CD4-positive, alpha-beta T cell treated with Interleukin-12 subunit alpha and Interleukin-12 subunit beta, for 1 hour (primary cell): ENCODE measurements at regions not wholly inside any gene's neighbourhood (a gene's known extent, or its start where the extent isn't known, plus 50 kb on each side); places are given as distances from the start of the nearest gene placed in this dataset.

Experiments
- DNase-seq: peaks from one replicate; pipeline ENCODE4 v3.0.0-alpha.2; 2020

DNA sequence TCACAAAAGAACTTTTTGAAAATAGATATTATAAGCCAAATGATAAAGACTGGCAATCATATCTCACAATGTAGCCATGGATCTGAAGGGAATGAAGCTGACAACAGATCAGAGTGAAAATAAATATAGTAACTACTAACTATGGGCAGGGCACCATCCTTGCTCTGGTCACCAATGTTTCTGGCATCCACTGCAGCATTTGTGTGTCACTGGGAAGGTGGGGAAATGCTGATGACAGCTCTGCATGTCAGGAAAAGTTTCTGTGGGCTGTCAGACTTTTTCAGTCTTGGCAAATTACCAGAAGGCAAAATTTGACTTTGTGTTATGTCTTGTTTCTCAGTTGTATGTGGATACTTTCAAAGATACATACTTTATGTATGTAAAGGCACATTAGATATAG lies 195.6 kb downstream of the ZNF326 start:
- DNase-seq = no peak

DNA sequence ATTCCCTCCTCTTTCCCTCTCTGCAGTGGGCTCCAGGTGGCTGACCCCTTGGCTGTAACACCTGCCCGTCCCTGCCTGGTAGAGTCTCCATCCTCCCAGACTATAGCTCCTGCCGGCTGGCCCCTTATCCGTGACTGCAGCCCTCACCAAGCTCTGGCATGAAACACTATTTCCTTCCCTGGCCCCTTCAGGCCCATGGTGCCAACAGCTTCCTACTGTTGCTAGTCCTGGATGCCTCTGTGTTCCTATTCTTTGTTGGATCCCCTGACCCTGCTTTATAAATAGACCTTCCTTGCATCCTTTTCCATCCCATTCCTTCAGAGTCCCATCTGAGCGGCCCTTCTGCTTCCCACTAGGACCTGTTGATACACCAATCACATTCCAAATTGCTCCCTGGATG lies 195.0 kb downstream of the ZNF326 start:
- DNase-seq = no peak

DNA sequence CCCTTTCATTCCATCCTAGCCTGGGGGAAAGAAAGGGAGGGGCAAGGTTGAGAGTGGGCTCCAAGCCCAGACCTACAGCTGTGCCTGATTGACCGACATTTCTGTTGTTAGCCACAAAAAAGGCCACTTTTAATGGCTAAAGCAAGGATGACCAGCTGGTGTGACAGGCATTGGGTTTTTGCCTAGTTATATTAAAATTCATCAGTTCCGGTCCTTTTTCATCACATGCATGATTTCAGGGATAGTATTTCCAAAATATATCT lies 192.3 kb downstream of the ZNF326 start:
- DNase-seq = no peak

DNA sequence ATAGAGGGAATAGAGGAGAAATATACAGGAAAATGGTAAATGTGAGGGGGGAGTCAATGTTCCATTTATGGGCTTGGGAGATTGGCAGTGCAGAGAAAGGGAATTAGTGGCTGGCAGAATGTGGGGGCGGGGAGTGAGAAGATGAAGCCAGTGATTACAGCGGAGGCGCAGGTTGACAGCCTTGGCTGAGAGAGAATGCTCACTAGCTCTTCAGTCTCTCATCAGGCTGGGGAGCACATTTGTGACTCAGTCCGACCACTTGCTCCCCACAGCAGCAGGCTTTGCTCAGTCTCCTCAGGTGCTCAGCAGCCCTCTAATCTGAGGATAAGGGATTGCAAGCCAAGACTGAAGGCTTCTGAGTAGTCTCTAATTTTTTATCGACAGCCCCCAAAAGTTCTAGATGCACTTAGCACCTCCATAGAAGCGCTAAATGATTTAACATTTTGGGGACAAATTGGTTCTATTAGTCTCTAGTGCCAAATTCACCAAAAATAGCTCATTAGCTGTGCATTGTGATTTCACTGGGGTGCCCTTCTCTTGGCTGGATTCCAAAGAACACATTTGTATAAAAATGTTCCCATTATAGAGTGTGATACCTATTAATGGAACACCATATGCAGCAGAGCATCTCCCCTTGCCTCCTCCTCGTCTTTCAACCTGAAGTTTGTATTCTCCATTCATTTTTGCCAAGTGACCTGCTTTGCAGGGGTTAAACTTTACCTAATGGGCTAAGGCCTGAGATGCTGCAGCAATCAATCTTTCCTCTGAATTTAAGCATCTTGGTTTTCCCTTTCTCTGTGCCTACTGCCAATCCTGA lies 191.8 kb downstream of the ZNF326 start:
- no peak for DNase-seq

- no peak for DNase-seq
These were observed 181.6 kb downstream of the ZNF326 start for GRCh38 chr1:90176530-90176929.

GRCh38 chr1:90175490-90176167 lies 180.7 kb downstream of the ZNF326 start:
- DNase-seq = no peak

- DNase-seq = no peak
These were observed 179.3 kb downstream of the ZNF326 start for GRCh38 chr1:90174246-90174645.

DNA sequence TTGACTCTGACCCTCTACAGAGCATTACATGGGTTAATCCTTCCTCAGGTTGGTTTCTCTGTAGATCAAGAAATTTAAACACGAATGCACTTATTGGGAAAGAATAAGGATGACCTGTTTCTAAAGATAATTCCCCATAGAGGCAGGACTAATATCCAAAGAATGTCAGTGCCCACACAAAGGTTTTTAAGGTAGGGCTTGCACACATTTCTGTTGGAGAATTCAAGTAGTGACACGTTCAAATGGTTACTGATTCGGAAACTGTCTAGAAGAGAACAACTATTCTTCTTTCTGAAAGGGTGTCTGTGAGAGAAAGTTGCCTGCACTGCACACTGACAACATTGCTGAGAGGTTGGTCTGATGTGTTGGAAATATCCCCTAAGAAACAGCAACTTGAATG lies 167.3 kb downstream of the ZNF326 start:
- DNase-seq = no peak

- no peak for DNase-seq
These were observed 166.7 kb downstream of the ZNF326 start for GRCh38 chr1:90161625-90162024.

GRCh38 chr1:90155721-90156487 lies 161.0 kb downstream of the ZNF326 start:
- DNase-seq = no peak

DNA sequence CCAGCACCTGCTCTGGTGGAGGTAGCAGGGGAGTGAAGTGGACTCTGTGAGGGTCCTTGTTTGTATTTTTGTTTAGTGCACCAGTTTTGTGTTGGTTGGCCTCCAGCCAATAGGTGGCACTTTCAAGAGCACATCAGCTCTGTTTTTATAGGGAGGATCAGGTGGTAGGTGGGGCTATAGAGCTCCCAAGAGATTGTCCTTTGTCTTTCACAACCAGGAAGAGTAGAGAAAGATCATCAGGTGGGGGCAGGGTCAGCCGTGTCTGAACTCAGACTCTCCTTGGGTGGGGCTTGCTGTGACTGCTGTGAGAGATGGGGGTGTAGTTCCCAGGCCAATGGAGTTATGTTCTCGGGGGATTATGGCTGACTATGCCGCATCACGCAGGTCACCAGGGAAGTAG lies 159.8 kb downstream of the ZNF326 start:
- DNase-seq = no peak

GRCh38 chr1:90149101-90149500 lies 154.2 kb downstream of the ZNF326 start:
- no peak for DNase-seq

DNA sequence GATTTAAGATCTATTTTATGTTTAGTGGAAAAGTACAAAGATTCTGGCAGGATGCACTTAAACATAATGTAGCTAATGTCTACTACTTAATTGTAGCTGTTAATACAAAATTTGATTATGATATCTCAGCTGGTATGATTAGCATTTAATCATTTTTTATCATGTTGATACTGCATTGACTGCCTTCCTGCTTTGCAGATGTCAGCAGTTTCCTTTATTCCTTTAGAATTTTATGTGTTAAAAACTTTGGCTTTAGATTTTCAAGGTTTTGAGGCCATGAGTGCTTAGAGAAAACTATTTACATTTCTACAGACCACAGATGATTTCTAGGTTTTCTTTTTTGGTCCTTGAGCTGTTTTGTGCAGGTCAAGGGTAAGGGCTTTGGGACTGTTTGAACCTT lies 152.2 kb downstream of the ZNF326 start:
- DNase-seq = no peak

DNA sequence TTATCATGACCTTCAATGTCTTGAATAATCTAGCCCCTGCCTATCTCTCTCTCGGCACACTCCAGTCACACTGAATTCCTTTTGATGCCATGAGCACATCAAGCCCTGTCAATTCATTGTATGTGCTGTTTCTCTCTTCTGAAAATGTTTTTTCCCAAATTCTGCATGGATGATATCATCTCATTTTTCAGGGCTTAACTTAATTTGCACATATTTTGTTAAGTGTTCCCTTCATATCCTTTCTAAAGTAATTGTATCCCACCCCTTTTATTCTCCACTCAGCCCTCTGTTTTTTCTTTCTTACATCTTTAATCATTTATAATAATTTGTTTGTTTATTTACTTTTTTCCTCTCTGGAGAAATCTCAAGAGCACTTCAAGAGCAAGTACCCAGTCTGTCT lies 149.9 kb downstream of the ZNF326 start:
- DNase-seq = no peak

DNA sequence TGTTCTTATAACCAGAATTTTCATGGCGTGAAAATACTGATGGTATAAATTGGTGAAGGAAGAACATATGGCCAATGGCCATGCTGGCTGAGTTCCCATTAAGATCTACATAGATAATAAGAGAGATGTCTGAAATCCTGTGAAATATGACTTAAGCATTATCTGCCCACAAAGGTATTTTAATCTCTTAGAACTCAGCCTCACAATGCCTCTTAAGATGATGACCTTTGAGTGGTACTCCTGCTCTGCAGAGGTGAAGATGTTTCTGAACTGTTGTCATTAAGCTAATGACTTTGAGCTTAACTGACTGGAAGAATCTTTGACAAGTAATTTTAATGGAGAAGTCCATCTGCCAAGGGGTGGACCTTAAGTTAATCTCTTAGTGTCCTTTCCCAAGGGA lies 148.7 kb downstream of the ZNF326 start:
- no peak for DNase-seq

- DNase-seq = no peak
These were observed 147.8 kb downstream of the ZNF326 start for GRCh38 chr1:90142697-90143096.

DNA sequence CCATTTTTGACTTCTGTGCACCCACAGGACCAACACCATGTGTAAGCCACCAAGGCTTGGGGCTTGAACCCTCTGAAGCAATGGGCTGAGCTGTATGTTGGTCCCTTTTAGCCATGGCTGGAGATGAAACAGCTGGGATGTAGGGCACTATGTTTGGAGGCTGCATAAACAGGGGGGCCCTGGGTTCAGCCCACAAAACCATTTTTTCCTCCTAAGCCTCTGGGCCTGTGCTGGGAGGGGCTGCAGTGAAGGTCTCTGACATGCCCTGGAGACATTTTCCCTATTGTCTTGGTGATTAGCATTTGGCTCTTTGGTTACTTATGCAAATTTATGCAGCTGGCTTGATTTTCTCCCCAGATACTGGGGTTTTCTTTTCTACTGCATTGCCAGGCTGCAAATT lies 144.9 kb downstream of the ZNF326 start:
- no peak for DNase-seq

- DNase-seq = no peak
These were observed 140.4 kb downstream of the ZNF326 start for GRCh38 chr1:90135286-90135685.

GRCh38 chr1:90134175-90134955 lies 139.5 kb downstream of the ZNF326 start:
- DNase-seq = no peak

DNA sequence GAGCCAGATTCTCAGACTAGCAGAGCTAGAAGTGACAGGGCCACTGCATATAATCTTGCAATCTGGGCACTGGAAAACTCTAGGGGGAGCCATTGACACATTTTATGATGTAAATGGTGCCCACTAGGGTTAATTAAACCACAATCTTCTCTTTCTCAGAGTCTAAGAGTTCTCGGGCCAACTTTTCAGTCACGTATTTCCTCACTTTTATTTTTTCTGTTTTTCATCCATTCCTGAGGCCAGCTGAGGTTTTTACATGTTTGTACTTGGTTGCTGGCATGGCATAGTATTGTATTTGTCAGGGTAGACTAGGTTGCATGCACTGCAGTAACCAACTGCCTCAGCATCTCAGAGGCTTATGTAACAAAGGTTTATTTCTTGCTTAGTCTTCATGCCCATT lies 138.2 kb downstream of the ZNF326 start:
- DNase-seq = no peak

DNA sequence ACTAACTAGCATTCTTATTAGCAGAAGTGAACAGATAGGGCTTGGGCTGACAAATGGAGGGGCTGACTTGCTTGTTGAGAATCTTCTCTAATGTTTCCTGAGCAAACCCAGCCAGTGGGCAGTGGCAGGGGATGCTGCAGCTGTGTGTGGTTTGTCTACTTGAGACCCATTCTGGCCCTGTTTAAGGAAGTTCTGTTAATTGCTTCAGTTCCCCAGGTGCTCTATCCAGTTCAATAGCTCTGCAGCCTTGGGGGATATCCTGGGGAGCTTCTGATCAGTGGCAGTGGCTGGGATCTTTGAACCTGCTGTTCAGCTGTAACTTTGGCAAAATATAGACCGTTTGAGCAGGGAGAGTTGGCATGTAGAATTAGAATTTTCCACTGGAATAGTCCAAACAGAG lies 137.4 kb downstream of the ZNF326 start:
- DNase-seq = no peak

DNA sequence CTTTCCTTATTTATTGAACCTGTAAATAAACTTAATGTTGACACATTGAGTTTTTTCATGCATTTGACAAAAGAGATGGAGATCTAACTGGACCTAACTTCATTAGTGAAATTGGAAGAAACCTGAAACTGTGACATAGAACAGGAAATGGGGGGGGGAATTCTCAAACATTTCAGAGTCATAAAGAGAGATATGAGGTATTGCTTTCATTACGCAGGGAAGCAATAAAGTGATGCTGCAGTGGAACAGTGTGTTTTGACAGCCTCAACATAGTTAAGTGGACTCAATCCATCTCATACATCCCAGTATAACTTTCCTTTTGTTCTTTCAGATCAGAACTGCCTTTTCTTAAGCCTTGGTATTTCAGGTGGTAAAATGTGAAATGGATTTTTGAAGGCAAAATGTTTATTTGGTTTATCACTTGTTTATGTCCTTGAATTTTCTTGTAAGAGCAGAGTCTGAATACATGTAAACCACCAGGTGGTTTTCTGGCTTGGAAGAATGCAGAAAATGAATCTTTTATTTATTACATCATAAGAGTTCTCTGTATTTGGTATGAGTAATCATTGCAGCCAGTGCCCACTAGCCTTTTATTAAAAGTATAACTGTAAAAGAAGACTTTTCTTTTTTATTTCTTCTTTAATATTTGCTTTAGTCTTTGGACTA lies 132.5 kb downstream of the ZNF326 start:
- no peak for DNase-seq

GRCh38 chr1:90126834-90127233 lies 131.9 kb downstream of the ZNF326 start:
- DNase-seq = no peak
